ENCODE measurements at regions not wholly inside any gene's neighbourhood (a gene's known extent, or its start where the extent isn't known, plus 50 kb on each side); places are given as distances from the start of the nearest gene placed in this dataset.
A peak's percentile ranks its signal among the peaks of the same experiment; 100 is the strongest.

DNA sequence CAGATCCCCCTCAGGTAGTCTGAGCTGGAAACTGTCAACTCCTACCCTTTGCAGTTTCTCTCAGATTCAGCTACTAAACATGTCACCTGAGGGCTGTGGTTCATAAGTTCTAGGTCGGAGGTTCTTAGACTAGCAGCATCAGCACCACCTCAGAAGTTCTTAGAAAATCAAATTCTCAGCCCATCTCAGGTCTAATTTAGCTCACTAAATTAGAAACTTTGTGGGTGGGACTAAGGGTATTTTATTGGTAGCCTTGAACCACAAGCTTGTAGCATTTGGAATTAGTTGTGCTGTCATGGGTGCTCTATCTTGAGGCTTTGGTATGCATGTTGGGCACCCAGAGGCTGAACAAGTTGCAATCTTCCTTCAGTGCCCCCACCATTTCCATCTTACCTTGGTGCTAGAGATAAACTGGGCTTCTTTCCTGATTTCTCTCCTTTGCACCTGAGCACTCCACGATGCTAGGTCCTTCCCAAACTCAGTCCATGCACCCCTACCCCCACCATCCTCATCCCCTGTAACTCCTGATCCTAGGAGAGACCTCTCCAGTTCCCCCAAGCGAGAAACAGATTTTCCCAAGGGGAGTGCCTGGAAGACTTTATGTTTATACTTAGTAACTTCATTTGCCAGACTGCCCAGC lies 54.2 kb downstream of the S1PR1 start:
- intact Hi-C loops (cut with DNase I), result no loop called here
- peak in 1 of 42 donors; percentile 16 for DNase-seq

DNA sequence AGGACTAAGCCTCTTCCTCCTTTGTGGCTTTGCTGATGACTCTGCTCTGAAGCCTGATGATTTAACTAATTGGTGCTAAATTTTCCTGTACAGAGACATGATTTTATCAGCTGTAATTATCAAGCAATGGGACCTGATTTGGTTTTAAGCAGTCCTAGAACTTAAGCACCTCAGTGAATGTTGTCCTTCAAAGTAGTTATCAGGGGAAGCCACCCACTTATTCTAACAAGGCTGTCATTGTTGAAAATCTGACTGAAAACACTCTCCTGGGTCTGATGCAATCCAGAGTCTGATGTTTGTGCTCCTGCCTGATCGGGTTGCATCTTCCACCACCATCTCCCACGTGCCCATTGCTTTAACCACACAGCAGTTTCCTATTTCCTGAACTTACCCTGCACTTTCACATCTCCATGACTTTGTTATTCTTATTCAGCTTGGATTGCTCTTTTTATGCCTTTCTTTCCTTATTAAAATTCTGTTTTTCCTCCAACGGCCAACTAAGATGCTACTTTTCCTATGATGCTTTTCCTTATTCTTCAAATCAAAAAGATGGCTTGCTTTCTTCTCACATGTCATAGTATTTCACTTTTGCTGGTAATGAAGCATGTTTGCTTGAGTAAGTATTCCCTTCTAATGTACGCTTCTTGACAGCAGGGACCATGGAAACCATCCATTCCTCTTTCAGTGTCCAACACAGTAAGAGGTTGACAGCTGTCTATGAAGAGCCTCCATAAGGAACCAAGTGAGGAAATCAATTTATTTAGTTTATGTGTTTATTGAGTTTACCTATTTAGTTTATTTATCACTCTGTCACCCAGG lies 55.0 kb downstream of the S1PR1 start:
- DNase-seq, result peak in 9 of 42 donors; percentile 6 to 46 (median 18)
- intact Hi-C loops (cut with DNase I), result no loop called here

DNA sequence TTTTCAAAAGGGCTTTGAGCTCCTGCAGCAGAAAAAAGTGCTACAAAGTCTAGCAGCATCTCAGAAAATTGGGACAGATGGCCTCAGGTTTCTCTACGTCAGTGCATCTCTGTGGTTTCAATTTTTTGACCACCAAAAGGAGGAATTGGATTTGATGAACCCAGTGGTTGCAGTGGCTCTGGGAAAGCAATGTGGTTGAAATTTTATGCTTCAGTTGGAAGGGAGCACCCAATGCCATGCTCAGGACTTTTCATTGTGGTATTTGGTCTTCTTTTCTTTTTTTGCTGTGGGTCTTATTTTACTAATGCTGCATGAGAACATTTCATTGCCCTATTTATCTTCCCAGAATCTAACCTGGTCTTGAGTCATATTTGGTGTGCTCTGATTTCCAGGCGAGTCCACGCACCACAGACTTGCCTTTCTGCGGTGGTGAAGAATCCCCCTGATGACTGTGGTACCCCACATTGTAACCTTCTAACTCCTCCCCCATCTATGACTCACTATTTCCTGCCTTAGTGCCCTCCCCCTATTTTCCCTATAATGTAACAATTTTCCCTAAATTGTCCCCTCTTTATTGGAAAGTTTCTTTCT lies 56.7 kb downstream of the S1PR1 start:
- intact Hi-C loops (cut with DNase I), result no loop called here
- peak in 1 of 42 donors; percentile 16 for DNase-seq

DNA sequence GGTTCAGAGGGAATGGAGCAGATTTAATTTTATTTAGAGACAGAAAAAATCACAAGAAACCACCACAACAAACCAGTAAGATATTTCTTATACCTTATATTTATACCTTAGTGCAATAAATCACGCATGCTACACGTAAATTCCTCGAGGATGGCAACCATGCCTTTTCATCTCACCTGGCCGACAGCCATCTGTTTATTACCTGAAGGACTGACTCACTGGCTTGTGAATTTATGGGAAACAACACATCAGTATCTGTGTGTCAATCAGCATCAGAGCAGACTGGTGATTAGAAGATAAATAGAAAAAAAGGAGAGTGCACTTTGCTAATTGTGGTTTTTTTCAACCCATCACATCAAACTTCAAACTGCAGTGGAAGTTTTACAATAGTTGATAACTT lies 58.4 kb downstream of the S1PR1 start:
- DNase-seq, result peak in 1 of 42 donors; percentile 9
- intact Hi-C loops (cut with DNase I), result no loop called here

DNA sequence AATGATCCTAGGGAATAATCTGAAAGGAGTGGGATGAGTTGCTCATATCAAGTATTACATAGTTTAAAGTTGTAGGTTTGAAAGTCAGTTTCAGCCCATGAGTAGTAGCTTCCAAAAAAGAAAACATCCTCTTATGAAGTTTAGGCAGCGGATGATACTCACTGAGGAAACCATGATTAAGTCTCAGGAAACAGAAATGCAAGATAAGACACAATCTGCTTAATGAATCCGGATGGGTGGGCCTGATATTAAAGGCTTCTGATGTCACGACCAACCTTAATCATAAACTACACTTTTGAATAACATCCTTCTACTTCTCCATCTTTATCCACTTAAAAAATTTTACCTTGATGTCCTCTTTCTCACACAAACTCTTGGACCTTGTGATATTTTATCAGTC lies 61.8 kb downstream of the S1PR1 start:
- intact Hi-C loops (cut with DNase I), result no loop called here
- DNase-seq, result no peak

DNA sequence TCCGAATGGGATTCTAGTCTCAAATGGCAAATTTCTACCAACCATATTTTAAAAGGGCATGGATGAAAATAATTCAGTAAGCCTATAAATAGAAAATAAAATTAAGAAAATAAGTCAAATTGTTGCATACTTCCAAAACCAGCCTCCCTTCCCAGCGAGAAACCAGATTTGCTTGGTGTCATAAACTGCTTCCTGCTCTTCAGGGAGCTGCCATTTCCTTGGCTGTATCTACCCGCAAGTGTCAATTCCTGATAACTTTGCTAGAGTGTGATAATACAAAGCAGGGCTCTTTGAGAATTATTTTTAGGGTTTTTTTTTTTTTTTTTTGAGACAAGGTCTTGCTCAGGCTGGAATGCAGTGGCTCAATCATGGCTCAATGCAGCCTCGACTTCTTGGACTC lies 62.3 kb downstream of the S1PR1 start:
- intact Hi-C loops (cut with DNase I), result no loop called here
- DNase-seq, result no peak

DNA sequence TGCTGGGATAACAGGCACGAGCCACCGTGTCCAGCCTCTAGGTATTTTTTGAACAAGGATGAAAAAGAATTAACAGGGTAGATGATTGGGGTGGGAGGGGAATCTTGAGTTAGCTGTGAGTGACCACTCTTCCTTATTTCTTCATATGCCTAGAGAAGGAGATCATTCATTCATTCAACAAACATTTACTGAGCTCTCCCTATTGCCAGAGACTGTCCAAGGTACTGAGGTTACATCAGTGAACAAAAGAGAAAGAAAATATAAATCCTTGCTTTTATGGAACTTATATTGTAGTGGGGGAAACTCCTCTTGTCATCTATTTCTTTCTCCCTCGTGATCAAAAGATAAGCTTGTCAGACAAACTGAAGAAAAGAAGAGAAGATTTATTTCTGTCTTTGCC lies 62.9 kb downstream of the S1PR1 start:
- intact Hi-C loops (cut with DNase I), result no loop called here

DNA sequence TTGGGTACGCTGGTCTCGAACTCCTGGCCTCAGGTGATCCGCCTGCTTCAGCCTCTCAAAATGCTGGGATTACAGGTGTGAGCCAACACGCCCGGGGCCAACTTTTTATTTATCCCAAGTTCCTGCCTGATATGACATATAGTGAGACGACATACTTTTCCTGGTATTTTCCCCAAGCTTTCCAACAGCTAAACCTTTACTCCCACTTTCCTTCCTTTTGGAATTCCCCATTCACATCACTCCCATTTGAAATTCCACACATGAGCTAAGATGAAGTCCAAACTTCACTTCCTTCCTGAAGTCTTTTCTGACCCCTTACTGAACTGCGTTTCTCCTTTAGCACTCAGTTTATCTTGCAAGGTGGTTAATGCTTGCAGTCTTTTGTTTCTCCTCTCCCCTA lies 64.1 kb downstream of the S1PR1 start:
- no peak for DNase-seq
- intact Hi-C loops (cut with DNase I), result no loop called here

More for the DNA sequence above, 62.9 kb downstream of the S1PR1 start:
- no peak for DNase-seq

DNA sequence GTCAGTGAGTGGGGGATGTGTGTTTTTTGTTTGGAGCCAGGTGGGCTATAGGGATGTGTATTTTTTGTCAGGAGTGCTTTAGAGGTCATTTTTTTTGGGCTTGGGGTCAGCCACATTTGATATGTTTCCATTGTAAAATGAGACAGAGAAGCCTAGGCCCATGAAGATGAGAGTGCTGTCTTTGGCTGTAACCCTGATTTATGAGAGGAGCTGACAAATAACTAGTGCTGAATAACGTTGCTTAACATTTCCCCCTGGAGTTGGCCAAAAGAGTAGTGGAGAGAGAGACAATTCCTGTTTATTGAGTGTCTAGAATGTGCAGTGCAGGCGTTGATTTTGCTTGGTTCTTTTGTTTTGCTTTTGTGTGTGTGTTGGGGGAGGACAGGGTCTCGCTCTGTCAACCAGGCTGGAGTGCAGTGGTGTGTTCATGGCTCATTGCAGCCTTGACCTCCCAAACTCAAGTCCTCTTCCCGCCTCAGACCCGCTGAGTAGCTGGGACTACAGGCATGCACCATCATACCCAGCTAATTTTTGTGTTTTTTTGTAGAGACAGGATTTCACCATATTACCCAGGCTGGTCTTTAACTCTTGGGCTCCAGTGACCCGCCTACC lies 64.7 kb downstream of the S1PR1 start:
- intact Hi-C loops (cut with DNase I), result no loop called here
- DNase-seq, result no peak

DNA sequence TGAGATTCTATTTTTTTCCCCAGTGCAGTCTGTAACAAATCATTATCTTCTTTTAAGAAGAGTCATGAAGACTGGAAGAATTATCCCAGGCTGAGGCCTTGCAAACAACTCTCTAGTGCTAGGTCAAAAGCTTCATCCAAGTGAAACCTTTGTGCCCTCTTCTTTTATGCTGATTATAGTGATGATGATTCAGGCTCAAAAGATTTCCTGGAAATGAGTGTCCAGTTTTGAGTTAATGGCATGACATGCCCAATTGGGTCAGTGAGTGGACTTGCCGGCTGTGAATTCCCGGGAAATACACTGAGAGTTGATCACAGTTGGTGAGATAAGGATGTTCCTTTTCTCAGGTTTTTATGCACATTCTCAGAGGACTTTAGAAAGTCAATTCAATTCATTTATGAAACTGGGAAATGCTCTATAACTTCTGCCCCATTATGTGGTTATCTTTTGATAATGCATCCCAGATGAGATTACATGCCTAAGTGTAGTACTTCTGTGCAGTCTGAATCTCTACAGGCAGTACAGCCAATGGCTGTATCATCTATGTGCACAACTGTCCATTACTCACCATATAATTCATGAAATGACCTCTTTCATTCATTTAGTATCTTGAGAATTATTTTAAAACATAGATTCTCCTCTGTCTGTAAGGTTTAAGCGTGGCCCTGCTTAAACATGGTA lies 66.2 kb downstream of the S1PR1 start:
- intact Hi-C loops (cut with DNase I), result no loop called here
- DNase-seq, result no peak

DNA sequence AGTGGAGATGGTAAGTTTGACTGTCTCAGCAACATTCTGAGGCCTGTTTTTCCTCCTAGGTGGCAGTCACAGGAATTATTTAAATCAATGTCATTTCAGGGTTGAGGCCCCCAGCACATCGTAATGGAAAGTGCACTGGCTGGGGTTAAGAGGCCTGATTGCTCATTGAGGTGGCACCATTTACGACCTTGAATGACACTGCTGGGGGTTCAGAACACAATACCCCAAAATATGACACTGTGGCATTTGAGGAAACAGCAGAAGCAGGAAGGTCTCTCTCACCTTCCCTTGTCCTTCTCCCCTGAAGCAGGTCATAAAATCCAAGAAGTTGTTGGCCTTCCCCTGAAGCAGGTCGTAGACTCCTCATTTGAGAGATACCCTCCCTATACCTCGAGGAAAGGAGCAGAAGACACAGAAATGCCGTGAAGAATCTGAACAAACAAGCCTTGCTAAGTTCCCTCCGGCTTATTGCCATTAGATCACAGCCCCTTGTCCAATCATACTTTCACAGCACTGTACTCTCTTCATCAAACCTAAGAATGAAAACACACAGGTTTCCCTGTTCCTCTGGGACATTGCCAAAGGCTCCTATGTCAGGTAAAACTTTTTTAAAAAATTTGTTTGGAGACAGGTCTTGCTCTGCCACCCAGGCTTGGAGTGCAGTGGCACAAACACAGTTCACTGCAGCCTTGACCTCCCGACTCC lies 71.3 kb downstream of the S1PR1 start:
- intact Hi-C loops (cut with DNase I), result loop anchor here (5.0 kb wide), 1 partner anchor 49 kb away; no protein-coding TSS in a partner anchor
- DNase-seq, result no peak

DNA sequence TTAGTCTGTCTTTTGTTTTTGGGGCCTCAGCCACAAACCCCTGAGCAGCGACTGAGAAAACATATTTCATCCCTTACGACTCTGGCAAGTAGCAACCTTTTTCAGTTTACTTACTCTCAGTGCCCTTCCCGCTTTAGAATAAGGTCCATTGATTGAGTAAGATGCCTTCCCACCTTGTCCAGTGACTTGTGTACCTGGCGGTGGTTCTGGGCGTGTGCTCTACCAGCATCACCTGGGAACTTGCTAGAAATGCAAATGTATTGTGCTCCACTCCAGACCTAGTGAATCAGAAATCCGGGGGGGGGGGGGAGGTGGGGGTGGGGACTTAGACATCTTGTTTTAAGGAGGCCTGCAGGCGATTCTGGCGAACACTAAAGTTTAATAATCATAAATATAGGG lies 72.1 kb downstream of the S1PR1 start:
- DNase-seq, result no peak
- intact Hi-C loops (cut with DNase I), result loop anchor here (5.0 kb wide), 1 partner anchor 48 kb away; no protein-coding TSS in a partner anchor

DNA sequence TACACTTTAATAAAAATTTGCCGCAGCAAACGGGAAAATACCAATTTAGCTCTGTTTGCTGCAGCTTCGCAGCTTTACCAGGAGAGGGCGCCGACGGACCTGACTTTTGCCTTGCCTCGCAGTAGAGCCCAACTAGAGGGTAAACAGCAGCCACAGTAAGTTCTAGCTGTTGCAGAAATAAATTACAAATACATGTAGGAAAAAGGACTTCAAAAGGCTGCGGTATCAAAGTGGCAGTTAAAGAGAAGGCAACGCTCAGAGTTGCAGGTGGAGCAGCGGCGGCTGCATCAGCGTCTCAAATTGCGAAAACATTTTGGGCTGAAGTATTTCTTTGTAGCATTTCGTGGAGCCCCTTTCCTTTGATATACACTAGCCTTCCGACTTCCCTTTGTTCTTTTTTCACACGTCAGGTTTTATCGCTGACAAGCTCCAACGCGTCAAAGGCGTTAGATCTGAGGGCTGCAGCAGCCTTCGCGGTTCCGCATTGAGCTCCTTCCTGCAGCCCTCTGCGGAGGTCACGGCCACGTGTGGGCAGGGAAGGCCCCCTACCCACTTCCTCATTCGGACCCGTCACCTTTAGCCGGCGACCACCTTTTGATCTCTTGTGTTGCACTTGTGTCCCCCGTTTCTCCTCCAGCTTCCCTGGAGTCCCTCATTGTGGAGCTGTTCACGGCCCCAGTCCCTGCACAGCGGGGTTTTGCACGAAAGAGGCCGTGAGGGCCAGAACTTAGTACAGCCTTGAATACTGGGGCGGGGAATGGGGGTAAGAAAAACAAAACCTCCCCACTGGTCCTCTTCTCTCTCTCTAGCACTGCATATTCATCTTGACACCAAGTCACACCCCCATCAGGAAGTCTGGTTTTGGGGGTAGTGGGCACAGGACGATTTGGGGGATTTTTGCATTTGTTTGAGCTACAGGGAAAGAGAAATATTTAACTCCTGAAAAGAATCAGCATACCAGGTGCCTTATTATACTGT lies 72.8 kb downstream of the S1PR1 start:
- DNase-seq, result peak in 41 of 42 donors; percentile 20 to 80 (median 53)
- intact Hi-C loops (cut with DNase I), result loop anchor here (5.0 kb wide), 1 partner anchor 48 kb away; no protein-coding TSS in a partner anchor

DNA sequence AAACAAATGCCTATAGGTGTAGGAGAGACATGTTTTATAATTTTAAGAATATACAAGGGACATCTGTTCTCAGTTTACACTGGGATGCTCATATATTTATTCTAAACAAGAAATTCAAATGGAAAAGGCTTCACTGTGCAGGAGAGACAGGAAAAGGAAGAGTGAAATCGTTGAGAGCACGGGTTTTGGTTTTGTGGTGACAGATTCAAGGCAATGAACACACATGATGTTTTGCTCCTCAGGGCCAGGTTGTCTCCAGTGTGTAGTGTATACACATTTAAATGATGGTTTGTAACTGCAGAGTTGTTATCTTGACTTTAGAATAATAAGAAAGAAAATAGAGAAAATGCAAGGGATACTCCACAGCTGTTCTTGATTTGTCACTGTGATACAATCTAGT lies 73.7 kb downstream of the S1PR1 start:
- intact Hi-C loops (cut with DNase I), result no loop called here
- no peak for DNase-seq

DNA sequence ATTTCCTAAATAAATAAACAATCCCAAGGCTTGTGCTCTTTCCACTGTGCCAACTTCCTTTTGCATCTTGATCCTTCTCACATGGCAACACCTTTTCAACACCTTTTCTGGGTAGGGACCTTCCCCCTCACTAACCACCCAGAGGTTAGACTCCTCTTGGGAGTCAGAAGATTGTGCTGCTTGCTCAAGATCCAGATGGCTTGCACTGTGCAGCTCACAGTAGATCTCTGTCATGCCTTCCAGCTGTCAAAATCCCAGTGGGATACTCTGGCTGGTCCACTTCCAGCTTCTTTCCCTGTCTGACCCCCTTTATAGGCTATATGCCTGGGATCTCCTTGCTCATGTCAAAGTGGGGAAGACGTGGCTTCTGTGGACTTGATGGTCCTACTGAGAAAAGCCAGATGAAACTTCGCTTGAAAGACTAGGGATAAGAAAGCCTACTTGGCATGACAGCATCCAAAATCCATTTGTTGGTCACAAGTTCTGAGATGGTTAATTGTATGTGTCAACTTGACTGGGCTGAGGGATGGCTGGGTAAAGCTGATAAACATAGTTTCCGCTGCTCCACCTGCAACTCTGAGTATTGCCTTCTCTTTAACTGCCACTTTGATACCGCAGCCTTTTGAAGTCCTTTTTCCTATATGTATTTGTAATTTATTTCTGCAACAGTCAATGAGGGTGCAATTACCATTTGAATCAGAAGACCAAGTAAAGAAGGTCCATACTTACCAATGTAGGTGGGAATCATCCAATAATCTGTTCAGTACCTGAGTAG lies 74.5 kb downstream of the S1PR1 start:
- DNase-seq, result no peak
- intact Hi-C loops (cut with DNase I), result no loop called here

DNA sequence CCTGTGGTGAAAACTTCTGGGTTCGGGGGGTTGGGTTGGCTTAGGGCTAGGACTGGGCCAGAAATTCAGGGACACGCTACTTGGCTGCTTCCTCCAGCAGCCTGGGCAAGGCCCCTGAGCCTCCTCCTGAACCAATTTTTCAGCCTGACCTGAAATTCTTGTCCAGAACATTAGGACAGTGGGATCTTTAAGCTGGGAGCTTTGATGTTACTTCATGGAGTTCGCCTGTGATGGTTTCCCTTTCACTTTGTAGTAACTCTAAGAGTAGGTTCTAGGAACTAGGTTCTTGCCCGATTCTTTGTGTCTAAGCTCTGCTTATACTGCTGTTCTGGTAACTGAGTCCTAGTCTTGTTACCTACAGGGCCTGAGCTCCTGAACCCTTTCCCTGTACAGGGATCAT lies 75.3 kb downstream of the S1PR1 start:
- intact Hi-C loops (cut with DNase I), result no loop called here
- DNase-seq, result no peak

DNA sequence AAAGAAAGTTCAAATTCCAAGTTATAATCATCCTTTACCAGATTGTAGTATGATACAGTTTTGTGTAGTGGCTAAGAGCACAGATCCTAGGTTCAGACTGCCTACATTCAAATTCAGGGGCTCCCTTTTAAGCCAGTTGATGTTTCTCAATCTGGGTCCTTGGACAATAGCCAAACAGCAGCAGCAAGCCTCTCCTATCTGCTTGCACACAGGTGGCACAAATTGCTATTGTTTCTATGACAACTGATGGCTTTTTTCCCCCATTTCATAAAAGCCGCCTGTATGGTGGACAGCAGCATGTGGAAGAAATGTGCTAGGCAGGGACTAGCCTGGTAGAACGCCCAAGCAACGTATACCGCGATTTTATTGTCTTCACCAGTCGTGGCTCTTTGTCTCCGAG lies 76.5 kb downstream of the S1PR1 start:
- no peak for DNase-seq
- intact Hi-C loops (cut with DNase I), result no loop called here

All from head of caudate nucleus (tissue), 42 donors.